ENCODE measurements at regions not wholly inside any gene's neighbourhood (a gene's known extent, or its start where the extent isn't known, plus 50 kb on each side); places are given as distances from the start of the nearest gene placed in this dataset.

GRCh38 chr6:147869869-147870268, 361.4 kb downstream of the SAMD5 start:
- no peak for DNase-seq

DNA sequence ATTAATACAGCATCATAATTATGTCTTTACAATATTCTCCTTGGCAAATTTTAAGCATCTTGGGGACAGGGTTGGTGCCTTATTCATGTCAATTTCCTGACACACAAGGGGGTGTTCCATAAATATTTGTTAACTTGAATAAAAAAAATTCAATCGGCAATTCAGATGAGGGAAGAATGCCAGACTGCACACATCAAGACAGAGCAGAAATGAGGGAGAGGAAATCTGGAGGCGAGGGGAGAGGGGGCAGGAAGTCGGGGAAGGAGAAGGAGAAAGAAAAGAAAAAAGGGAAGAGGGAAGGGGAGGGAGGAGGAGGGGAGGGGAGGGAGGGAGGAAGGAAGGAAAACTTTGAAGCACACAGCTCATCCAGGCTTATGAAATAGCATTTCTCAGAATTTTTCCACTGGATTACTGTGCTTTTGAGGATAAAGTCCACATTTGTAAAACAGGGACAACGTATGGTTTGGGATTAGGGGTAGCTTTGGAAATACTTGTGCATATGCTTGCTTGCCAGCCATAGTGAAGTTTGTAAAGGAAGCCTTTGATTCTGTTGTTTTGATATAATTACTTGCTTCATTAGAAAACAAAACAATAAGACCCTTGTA, 362.1 kb downstream of the SAMD5 start:
- DNase-seq, result no peak

DNA sequence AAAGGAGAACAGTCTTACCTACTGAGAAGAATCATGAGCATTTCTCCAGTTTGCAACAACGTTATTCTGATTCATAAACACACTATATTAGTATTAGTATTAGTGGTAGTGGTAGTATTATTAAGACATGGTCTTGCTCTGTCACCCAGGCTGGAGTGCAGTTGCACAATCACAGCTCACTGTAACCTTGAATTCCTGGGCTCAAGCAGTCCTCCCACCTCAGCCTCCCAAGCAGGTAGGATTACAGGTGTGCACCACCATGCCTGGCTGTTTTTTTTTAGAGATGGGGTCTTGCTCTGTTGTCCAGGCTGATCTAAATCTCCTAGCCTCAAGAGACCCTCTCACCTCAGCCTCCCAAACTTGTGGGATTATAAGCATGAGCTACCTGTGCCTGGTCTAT, 363.5 kb downstream of the SAMD5 start:
- no peak for DNase-seq

- no peak for DNase-seq
Observed at GRCh38 chr6:147873816-147874215, 365.3 kb downstream of the SAMD5 start.

DNA sequence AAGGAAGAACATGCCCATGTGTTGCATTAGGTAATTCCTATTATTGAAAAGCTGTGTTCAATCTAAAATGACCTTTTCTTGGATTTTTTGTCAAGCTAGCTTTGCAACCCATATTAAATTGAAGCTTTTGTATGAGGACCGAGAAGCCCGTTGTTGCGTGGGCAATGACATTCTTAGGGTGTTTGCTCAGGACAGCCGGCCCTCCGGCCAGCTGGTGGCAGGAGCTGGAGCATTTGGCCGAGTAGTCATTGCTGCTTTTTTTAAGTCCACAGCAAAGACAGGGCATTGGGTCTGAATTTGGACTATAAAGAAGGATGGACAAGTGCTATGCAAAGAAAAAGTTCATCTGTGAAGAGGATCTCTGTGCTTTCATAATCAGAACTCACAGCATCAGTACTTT, 365.8 kb downstream of the SAMD5 start:
- no peak for DNase-seq

- no peak for DNase-seq
Observed at GRCh38 chr6:147879031-147879580, 370.6 kb downstream of the SAMD5 start.

DNA sequence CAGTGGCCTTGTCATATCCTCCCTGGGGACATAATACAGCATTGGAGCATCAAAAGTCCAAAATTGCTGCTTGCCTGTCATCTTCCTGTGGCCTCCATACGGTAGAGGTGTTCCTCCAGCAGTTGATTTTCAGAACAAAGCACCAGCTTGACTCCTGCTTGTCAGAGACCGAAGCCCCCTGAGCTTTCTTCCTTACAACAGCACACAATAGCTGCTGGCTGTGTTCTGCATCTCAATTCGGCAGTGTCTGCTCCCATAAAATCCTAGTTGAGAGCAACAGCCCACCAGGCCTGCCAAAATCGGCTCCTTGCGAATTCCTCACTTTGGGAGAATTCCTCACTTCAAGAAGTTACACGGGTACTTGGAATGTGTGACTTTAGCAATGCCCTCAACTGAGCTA, 372.9 kb downstream of the SAMD5 start:
- DNase-seq, result no peak

DNA sequence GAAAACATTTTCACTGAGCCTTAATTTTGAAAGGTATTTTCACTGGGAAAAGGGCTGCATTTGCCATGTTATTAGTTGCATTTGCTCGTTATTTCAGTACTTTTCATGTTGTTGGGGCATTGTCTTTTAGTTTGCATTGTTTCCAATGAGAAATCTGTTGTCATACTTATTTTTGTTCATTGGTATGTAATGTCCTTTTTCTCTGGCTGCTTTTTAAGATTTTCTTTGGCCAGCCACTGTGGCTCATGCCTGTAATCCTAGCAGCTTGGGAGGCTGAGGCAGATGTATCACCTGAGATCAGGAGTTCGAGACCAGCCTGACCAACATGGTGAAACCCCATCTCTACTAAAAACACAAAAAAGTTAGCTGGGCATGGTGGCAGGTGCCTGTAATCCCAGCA, 379.9 kb downstream of the SAMD5 start:
- no peak for DNase-seq

- DNase-seq, result no peak
Observed at GRCh38 chr6:147891671-147892070, 383.2 kb downstream of the SAMD5 start.

DNA sequence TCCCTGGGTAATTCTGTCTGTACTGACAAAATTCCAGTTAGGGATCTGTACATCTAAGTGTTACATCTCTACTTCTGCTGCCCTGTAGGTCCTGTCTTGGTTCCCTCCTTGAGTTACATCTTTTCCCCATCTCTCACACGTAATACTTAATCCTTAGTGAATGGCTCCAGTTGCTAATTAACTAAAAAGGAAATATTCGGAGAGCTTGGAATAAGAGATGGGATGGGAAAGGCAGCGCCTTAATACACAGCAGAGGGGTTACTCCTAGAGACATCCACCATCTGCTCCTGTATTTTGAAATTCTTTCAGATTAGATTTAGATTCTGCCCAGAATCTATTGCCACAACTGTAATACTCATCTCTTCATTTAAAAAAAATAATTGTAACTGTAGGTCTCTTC, 384.0 kb downstream of the SAMD5 start:
- no peak for DNase-seq

GRCh38 chr6:147895272-147895671, 386.8 kb downstream of the SAMD5 start:
- no peak for DNase-seq

GRCh38 chr6:147900247-147900830, 391.8 kb downstream of the SAMD5 start:
- DNase-seq, result no peak

DNA sequence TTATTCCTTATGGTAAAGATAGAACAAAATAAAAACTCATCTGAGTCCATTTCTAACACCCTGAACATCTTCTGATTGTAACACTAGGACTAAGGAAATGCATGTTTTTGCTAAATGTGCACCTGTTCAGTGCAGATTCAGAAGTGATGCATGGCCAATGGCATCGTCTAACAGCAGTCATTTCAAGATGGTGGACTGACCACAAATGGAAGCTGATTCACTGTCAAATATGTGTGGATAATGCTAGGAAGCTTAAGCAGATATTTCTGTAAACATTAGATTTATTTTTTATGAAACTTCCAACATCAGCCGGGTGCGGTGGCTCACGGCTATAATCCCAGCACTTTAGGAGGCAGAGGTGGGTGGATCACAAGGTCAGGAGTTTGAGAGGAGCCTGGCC, 394.8 kb downstream of the SAMD5 start:
- DNase-seq, result no peak

GRCh38 chr6:147903931-147904330, 395.4 kb downstream of the SAMD5 start:
- no peak for DNase-seq

DNA sequence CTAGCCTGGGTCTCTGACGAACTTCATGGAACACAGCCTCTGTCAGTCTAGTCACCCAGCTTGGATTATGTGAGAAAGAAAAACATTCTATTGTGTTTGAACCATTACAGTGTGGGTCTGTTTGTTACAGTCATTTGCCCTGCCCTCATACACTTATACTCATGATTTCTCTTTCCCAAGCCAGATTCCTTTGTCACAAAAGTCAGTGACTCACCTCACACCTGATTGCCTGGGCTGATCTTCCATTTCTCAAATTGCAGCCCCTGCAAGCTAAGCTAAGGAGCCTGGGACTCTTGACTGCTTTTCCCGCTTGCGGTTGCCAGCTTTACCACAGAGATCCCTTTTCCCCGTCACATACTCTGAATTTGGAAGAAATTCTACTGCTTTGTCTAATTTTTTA, 395.9 kb downstream of the SAMD5 start:
- DNase-seq, result no peak

- no peak for DNase-seq
Observed at GRCh38 chr6:147905711-147906110, 397.2 kb downstream of the SAMD5 start.

DNA sequence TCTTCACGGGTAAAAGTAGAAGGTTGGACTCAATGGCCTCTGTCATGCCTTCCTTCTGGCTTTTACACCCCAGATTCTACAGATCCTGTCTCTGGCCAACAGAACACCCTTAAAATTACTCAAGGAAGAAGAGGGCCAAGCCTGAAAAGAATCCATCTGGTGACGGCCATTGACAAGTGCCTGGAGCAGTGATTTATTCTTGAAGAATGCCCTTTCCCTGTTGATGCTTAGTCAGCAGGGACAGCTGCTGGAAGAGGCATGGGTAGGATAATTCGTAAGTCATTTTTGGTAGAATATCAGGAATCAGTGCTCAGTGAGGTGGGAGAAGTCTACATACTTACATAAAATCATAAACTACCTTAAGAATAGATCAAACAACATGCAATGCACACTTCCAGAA, 397.9 kb downstream of the SAMD5 start:
- DNase-seq, result no peak

GRCh38 chr6:147909640-147910039, 401.1 kb downstream of the SAMD5 start:
- DNase-seq, result no peak

DNA sequence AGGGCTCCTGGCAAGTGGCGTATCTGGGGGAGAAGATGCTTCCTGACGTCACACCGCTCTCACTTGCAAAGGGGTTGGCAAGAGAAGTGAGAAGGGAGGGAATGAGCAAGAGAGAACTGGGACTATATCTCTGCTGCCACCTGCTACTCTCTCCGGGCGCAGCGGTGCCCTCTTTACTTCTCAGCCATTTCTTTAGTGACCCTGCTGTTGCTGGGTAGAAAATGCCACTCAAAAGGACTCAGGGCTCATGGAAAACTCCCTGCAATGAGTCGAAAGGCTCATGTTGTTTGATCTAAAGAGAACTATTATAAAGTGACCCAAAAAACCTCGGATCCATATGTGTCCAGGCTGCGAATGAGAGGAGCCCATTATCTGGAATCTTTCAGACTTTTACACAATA, 401.8 kb downstream of the SAMD5 start:
- DNase-seq, result no peak

DNA sequence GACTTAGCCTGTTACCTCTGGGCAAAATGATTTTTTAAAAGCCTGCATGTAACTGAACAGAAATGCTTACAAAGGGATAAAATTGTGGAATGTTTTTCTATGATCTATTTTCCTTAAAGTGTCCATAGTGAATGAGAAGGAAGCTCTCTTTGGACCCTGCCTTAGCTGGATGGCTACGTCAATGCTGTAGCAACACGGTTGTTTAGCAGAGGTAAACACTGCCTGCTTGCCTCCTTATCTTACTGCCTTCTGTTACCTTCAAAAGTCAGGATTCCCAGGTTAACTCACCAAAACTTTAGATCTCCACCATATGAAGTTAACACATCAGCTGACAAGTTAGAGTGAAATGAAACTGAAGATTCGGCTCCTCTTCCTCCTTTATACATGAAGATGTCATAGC, 402.6 kb downstream of the SAMD5 start:
- no peak for DNase-seq

- DNase-seq, result no peak
Observed at GRCh38 chr6:147911686-147912085, 403.2 kb downstream of the SAMD5 start.

DNA sequence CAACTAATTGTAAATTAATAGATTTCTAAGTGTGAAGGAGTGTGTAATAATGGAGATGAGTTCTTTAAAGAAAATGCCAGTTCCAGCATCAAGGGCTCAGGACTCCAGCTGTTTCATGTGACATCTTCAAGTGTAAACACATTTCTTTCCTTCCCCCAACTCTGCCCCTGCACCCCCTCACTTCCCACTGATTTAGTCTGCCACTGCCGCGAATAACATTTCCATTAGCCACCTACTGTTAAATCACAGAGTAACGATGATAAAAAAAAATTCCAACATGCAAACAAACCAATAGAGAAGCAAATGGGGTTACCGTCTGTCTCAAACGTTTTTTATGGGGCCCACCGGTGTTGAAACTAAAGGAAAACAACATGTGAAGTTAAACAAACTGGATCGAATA, 414.3 kb downstream of the SAMD5 start:
- DNase-seq, result no peak

DNA sequence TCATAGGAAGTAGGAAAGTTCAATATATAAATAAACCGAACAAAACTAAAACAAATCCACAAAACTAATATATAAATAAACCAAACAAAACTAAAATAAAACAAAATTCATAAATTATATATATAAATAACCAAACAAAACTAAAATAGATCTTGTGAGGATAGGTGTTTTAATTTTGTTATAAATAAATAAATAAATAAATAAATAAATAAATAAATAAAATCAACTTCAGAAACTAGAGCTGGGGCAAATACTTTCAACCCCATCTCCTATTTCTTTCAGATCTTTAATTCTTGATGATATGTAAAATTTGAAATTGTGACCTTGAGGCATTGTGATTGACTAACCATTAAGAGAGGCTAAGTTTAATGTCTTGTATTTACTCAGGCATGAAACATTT, 416.1 kb downstream of the SAMD5 start:
- DNase-seq, result no peak

- no peak for DNase-seq
Observed at GRCh38 chr6:147925826-147926225, 416.8 kb upstream of the SASH1 start.

GRCh38 chr6:147930745-147931144, 411.9 kb upstream of the SASH1 start:
- DNase-seq, result no peak
